ENCODE measurements at regions not wholly inside any gene's neighbourhood (a gene's known extent, or its start where the extent isn't known, plus 50 kb on each side); places are given as distances from the start of the nearest gene placed in this dataset.

DNA sequence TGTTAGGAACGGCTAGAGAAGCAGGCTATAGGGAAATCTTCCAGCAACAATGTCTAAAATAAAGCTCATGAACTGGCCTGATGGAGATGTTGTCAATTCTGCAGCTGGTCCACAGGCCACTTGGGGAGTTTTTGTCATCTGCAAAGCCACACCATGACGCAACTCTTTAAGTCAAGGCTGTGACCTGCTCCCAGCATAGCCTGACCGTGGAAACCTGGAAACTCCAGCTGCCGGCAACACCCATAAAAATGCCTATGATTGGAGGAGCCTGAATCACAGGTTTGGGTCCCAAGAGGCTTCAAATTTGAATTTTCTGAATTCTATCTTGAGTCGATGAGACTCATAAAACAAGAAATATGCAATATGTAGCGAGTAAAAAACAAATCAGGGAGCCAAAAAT is 969.2 kb upstream of the PRKX start:
- H3K36me3 Mint-ChIP-seq (ENCODE audit: low read depth): no peaks in the 10 kb centered on the region
- TF ChIP-seq CTCF (IDR thresholded peaks at IDR 0.05): no peak
- peaks cover 6% of the 10 kb centered on the region; the same call in 1 of the 2 replicates for H3K9me3 Mint-ChIP-seq
- no peak overlapping the region for H3K4me3 Mint-ChIP-seq
- H3K27ac Mint-ChIP-seq: no peak overlapping the region
- DNase-seq: no peak
- no peaks in the 10 kb centered on the region for H3K4me1 Mint-ChIP-seq (ENCODE audit: low read depth)
- no peaks in the 10 kb centered on the region for H3K27me3 Mint-ChIP-seq (ENCODE audit: insufficient read depth)

DNA sequence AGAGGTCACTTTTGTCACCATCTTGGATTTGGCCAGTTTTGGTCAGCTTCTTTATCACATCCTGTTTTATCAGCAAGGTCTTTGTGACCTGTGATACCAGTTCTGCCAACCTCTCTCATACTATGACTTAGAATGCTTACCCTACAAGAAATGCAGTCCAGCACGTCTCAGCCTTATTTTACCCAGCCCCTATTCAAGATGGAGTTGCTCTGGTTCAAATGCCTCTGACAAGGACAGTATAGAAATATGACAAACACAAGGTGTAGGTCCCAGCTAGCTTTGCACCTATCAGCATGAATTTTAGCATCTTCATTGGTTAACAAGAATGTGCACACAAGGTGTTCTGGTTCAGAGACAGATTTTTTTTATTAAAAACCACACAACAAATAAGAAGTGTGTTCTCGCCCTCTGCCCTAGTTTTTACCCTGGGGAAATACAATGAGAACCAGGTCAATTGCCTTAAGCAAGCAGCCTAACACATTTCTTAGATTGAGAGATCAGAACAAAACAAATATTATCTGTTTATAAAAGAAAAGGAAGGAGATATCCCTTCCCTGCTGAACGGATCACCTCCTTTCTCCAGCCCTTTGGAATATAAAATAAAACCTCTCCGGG is 962.3 kb upstream of the PRKX start:
- Mint-ChIP-seq H3K27ac (no peak overlapping the region), H3K9me3 (peaks cover 10% of the 10 kb centered on the region; the same call in 1 of the 2 replicates), H3K36me3 (ENCODE audit: low read depth) (no peaks in the 10 kb centered on the region), H3K4me3 (no peak overlapping the region), H3K4me1 (ENCODE audit: low read depth) (no peaks in the 10 kb centered on the region), H3K27me3 (ENCODE audit: insufficient read depth) (no peaks in the 10 kb centered on the region)
- no peak for DNase-seq
- TF ChIP-seq CTCF (IDR thresholded peaks at IDR 0.05): no peak

- Mint-ChIP-seq H3K36me3 (ENCODE audit: low read depth) (no peaks in the 10 kb centered on the region), H3K9me3 (peaks cover 10% of the 10 kb centered on the region; the same call in 1 of the 2 replicates), H3K27ac (no peak overlapping the region), H3K4me3 (no peak overlapping the region), H3K4me1 (ENCODE audit: low read depth) (no peaks in the 10 kb centered on the region), H3K27me3 (ENCODE audit: insufficient read depth) (no peaks in the 10 kb centered on the region)
- no peak for TF ChIP-seq CTCF (IDR thresholded peaks at IDR 0.05)
- DNase-seq: no peak
Observed at GRCh38 chrX:4674028-4674782, 960.8 kb upstream of the PRKX start.

DNA sequence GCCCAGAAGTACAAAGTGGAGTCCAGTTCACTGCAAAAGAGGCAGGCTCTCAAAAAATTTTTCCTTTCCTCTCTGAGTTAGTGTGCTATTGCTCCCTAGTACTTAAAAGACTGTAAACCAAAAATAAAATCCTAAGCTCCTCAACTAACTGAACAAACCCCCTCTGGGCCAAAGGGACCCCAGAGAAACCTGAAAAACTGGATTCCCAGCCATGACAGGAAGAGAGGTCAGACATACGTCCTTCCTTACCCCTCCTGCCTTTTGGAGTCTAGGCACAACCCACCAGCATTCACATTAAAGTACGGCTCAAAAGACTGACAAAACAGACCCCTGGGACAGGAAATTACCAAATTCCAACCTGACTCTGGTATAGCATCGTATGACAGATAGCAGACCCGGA is 957.9 kb upstream of the PRKX start:
- Mint-ChIP-seq H3K27me3 (ENCODE audit: insufficient read depth) (no peaks in the 10 kb centered on the region), H3K9me3 (peaks cover 10% of the 10 kb centered on the region; the same call in 1 of the 2 replicates), H3K4me3 (no peak overlapping the region), H3K27ac (no peak overlapping the region), H3K4me1 (ENCODE audit: low read depth) (no peaks in the 10 kb centered on the region), H3K36me3 (ENCODE audit: low read depth) (no peaks in the 10 kb centered on the region)
- DNase-seq: no peak
- no peak for TF ChIP-seq CTCF (IDR thresholded peaks at IDR 0.05)

GRCh38 chrX:4670606-4671005 is 957.2 kb upstream of the PRKX start:
- peaks cover 10% of the 10 kb centered on the region; the same call in 1 of the 2 replicates for H3K9me3 Mint-ChIP-seq
- no peaks in the 10 kb centered on the region for H3K27me3 Mint-ChIP-seq (ENCODE audit: insufficient read depth)
- no peak overlapping the region for H3K4me3 Mint-ChIP-seq
- no peak overlapping the region for H3K27ac Mint-ChIP-seq
- H3K4me1 Mint-ChIP-seq (ENCODE audit: low read depth): no peaks in the 10 kb centered on the region
- no peak for TF ChIP-seq CTCF (IDR thresholded peaks at IDR 0.05)
- no peaks in the 10 kb centered on the region for H3K36me3 Mint-ChIP-seq (ENCODE audit: low read depth)
- DNase-seq: no peak
